ENCODE measurements at regions not wholly inside any gene's neighbourhood (a gene's known extent, or its start where the extent isn't known, plus 50 kb on each side); places are given as distances from the start of the nearest gene placed in this dataset.

DNA sequence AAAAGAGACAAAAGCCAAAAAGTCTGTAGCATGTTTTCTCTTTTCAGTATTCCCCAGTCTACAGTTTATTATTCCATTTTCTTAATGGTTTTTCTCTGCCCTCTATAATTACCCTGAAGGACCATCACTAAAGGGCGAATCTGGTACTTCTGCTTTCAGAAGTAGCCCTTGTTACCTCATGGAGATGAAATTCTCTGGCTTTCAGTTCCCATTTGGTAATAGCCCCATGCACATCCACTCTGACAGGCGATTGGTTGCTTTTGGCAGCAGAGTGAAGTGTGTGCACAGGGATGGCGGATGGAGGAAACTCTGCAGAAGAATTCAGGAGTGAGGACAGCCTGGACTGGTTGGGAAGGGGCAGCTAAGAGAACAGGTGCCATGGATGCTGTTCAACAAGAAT is 66.3 kb upstream of the NABP1 start:
- H3K27me3 ChIP-seq = no peaks in the 10 kb centered on the region
- TF ChIP-seq, protein P1, sequence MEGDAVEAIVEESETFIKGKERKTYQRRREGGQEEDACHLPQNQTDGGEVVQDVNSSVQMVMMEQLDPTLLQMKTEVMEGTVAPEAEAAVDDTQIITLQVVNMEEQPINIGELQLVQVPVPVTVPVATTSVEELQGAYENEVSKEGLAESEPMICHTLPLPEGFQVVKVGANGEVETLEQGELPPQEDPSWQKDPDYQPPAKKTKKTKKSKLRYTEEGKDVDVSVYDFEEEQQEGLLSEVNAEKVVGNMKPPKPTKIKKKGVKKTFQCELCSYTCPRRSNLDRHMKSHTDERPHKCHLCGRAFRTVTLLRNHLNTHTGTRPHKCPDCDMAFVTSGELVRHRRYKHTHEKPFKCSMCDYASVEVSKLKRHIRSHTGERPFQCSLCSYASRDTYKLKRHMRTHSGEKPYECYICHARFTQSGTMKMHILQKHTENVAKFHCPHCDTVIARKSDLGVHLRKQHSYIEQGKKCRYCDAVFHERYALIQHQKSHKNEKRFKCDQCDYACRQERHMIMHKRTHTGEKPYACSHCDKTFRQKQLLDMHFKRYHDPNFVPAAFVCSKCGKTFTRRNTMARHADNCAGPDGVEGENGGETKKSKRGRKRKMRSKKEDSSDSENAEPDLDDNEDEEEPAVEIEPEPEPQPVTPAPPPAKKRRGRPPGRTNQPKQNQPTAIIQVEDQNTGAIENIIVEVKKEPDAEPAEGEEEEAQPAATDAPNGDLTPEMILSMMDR (IDR thresholded peaks at IDR 0.05) = no peak
- TF ChIP-seq POLR2A (IDR thresholded peaks at IDR 0.05) = no peak
- intact Hi-C loops (cut with DNase I; ENCODE audit: low total_unique reads) = no loop called here
- H3K4me1 ChIP-seq = no peaks in the 10 kb centered on the region
- no peaks in the 10 kb centered on the region for H3K36me3 ChIP-seq
- no peak overlapping the region for H3K27ac ChIP-seq
- H3K4me3 ChIP-seq = no peak overlapping the region
- no peak for DNase-seq
- H3K9me3 ChIP-seq = no peaks in the 10 kb centered on the region

- H3K27me3 ChIP-seq = no peaks in the 10 kb centered on the region
- no peaks in the 10 kb centered on the region for H3K9me3 ChIP-seq
- no peaks in the 10 kb centered on the region for H3K4me1 ChIP-seq
- H3K27ac ChIP-seq = no peak overlapping the region
- no peak for DNase-seq
- TF ChIP-seq, protein P1 (IDR thresholded peaks at IDR 0.05) = no peak
- TF ChIP-seq POLR2A (IDR thresholded peaks at IDR 0.05) = no peak
- no peaks in the 10 kb centered on the region for H3K36me3 ChIP-seq
- no peak overlapping the region for H3K4me3 ChIP-seq
- intact Hi-C loops (cut with DNase I; ENCODE audit: low total_unique reads) = no loop called here
These were observed 65.4 kb upstream of the NABP1 start for GRCh38 chr2:191612496-191612895.

DNA sequence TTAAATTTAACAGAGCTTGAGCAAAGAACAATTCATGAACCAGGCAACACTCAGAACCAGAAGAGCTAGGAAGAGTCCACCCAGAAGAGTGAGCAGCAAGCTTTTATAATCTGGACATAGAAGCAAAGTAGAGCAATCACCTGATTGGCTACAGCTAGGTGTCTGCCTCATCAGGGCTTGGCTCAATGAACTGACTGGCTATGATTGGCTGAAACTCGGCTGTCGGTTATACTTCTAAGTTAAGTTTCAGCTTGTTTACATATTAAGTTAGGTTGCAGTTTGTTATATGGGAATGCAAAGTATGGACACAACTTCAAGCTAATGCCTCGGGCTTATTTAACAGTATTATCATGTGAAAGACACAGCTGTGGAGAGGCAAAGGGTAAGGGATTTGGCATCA is 63.2 kb upstream of the NABP1 start:
- Histone ChIP-seq H3K27ac (no peak overlapping the region), H3K4me1 (no peaks in the 10 kb centered on the region), H3K9me3 (no peaks in the 10 kb centered on the region), H3K36me3 (no peaks in the 10 kb centered on the region), H3K27me3 (no peaks in the 10 kb centered on the region), H3K4me3 (no peak overlapping the region)
- TF ChIP-seq, protein P1 (IDR thresholded peaks at IDR 0.05) = no peak
- TF ChIP-seq POLR2A (IDR thresholded peaks at IDR 0.05) = no peak
- intact Hi-C loops (cut with DNase I; ENCODE audit: low total_unique reads) = no loop called here
- no peak for DNase-seq

DNA sequence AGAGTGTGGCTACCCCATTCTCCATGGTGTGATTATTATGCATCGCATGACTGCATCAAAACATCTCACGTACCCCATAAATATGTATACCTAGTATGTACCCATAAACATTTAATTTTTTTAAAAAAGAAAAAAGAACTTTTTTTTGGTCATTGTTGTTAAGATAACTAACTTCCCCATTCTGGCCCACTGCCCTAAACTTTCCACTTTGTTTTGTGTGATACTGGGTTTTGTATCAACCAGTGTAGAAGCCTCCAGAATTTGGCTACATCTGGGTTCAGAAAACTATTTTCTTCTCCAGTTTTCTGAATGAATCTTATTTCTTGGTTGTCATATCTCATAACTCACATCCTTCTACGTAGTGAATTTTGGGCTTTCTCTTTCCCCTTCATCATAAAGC is 62.3 kb upstream of the NABP1 start:
- no peaks in the 10 kb centered on the region for H3K9me3 ChIP-seq
- H3K27me3 ChIP-seq = no peaks in the 10 kb centered on the region
- H3K36me3 ChIP-seq = no peaks in the 10 kb centered on the region
- no peak for TF ChIP-seq POLR2A (IDR thresholded peaks at IDR 0.05)
- TF ChIP-seq, protein P1 (IDR thresholded peaks at IDR 0.05) = no peak
- DNase-seq = no peak
- H3K27ac ChIP-seq = no peak overlapping the region
- no peaks in the 10 kb centered on the region for H3K4me1 ChIP-seq
- no peak overlapping the region for H3K4me3 ChIP-seq
- intact Hi-C loops (cut with DNase I; ENCODE audit: low total_unique reads) = no loop called here

DNA sequence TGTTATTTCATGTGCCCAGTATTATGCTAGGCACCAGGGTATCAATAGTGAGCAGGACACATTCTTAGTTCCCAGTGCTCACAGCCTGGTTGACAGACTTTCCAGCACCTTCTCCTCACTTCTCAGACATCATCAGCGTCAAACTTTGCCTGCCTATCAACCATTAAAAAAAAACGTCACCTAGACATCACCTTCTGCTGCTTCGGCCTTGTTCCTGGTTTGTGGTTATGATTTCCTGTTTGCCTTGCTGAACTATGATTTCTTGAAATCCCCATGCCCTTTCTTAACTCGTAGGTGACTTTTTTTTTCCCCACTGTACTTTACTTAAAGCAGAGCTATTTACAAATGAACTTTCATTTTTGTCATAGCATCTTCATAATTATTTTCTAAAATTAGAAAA is 60.4 kb upstream of the NABP1 start:
- Histone ChIP-seq H3K9me3 (no peaks in the 10 kb centered on the region), H3K4me3 (no peak overlapping the region), H3K36me3 (no peaks in the 10 kb centered on the region), H3K27me3 (no peaks in the 10 kb centered on the region), H3K4me1 (no peaks in the 10 kb centered on the region), H3K27ac (no peak overlapping the region)
- no peak for DNase-seq
- intact Hi-C loops (cut with DNase I; ENCODE audit: low total_unique reads) = no loop called here
- TF ChIP-seq POLR2A (IDR thresholded peaks at IDR 0.05) = no peak
- TF ChIP-seq, protein P1 (IDR thresholded peaks at IDR 0.05) = no peak
